IMR-90 (cell line): ENCODE measurements at regions not wholly inside any gene's neighbourhood (a gene's known extent, or its start where the extent isn't known, plus 50 kb on each side); places are given as distances from the start of the nearest gene placed in this dataset.

Source experiments
- ATAC-seq: fragments of 200-7000 bp; cut with Tn5 transposase; 2 replicates; pipeline ENCODE4 v1.9.1; 2020; ENCODE audit warnings: low read depth, mild to moderate bottlenecking, moderate library complexity
- BruUV-seq: library from RNA; stranded (reverse); fragments of 400-500 nt; replicated peaks from 2 replicates; lab custom pipeline; 2021; lab: Mats Ljungman, UMichigan
- CTCF ChIA-PET: fragments of 300-600 bp; formaldehyde crosslinking; extraction: SDS; loops from one replicate; lab custom pipeline; 2021; ENCODE audit warnings: antibody characterized with exemption; lab: Yijun Ruan, JAX
- POLR2A ChIA-PET: fragments of 300-600 bp; sonication (Branson Sonifier 250); formaldehyde crosslinking; loops from one replicate; lab custom pipeline; 2022; ENCODE audit warnings: antibody characterized with exemption; ENCODE audit not compliant: unreplicated experiment; lab: Charles Lee
- DNase-seq: peaks from one replicate; pipeline ENCODE4 v3.0.0; 2013
- H2AFZ ChIP-seq: replicated peaks from 2 replicates; pipeline ENCODE3; 2013; ENCODE audit warnings: low read length, mild to moderate bottlenecking; ENCODE audit not compliant: poor library complexity
- H2AK5ac ChIP-seq: 2 replicates; pipeline ENCODE4 v1.6.1; 2013; ENCODE audit warnings: low read depth, low read length, inconsistent platforms
- H2AK9ac ChIP-seq: replicated peaks from 2 replicates; pipeline ENCODE3; 2013; ENCODE audit warnings: mild to moderate bottlenecking, low read depth, low read length, moderate library complexity; ENCODE audit not compliant: poor library complexity
- H2BK120ac ChIP-seq: 2 replicates; pipeline ENCODE4 v1.6.1; 2013; ENCODE audit warnings: low read depth, low read length, inconsistent platforms
- H2BK15ac ChIP-seq: 3 replicates; pipeline ENCODE4 v1.6.1; 2013; ENCODE audit warnings: low read depth, low read length, inconsistent platforms
- H2BK20ac ChIP-seq: 2 replicates; pipeline ENCODE4 v1.6.1; 2013; ENCODE audit warnings: low read depth, mild to moderate bottlenecking, inconsistent platforms, low read length, moderate library complexity
- H2BK5ac ChIP-seq: 2 replicates; pipeline ENCODE4 v1.6.1; 2013; ENCODE audit warnings: mild to moderate bottlenecking, low read depth, low read length, inconsistent platforms; ENCODE audit not compliant: poor library complexity, severe bottlenecking
- H3K14ac ChIP-seq: replicated peaks from 2 replicates; pipeline ENCODE4 v1.6.1; 2013; ENCODE audit warnings: low read depth, low read length, inconsistent platforms
- H3K18ac ChIP-seq: 2 replicates; pipeline ENCODE4 v1.6.1; 2013; ENCODE audit warnings: low read depth, low read length, control low read depth
- H3K23ac ChIP-seq: 2 replicates; pipeline ENCODE4 v1.6.1; 2013; ENCODE audit warnings: low read depth, low read length, inconsistent platforms
- H3K27ac ChIP-seq: 2 replicates; pipeline ENCODE4 v1.5.1; 2013; ENCODE audit warnings: mild to moderate bottlenecking, control low read depth, low read length; ENCODE audit not compliant: insufficient read depth
- H3K27me3 ChIP-seq: 2 replicates; pipeline ENCODE4 v1.6.1; 2013; ENCODE audit warnings: low read length; ENCODE audit not compliant: control insufficient read depth, insufficient read depth
- H3K36me3 ChIP-seq: 2 replicates; pipeline ENCODE4 v1.6.1; 2013; ENCODE audit warnings: low read length, mixed read lengths; ENCODE audit not compliant: control insufficient read depth, insufficient read depth
- H3K4ac ChIP-seq: 2 replicates; pipeline ENCODE4 v1.6.1; 2013; ENCODE audit warnings: low read depth, low read length, inconsistent platforms
- H3K4me1 ChIP-seq: 2 replicates; pipeline ENCODE4 v1.6.1; 2013; ENCODE audit warnings: low read length, mixed read lengths; ENCODE audit not compliant: control insufficient read depth, insufficient read depth
- H3K4me2 ChIP-seq: 2 replicates; pipeline ENCODE4 v1.6.1; 2013; ENCODE audit warnings: low read depth, mild to moderate bottlenecking, control low read depth, low read length, moderate library complexity
- H3K4me3 ChIP-seq: 2 replicates; pipeline ENCODE4 v1.5.1; 2013; ENCODE audit warnings: low read depth, mild to moderate bottlenecking, control low read depth, low read length, moderate library complexity; ENCODE audit not compliant: insufficient read depth
- H3K56ac ChIP-seq: 2 replicates; pipeline ENCODE4 v1.6.1; 2013; ENCODE audit warnings: low read length, inconsistent platforms; ENCODE audit not compliant: insufficient read depth; ENCODE audit errors: extremely low read depth
- H3K79me1 ChIP-seq, 2 experiments: 2 replicates each; pipeline ENCODE4 v1.6.1; 2013; ENCODE audit warnings: low read length in 2 of 2, inconsistent platforms in 1 of 2, low read depth in 1 of 2
- H3K9ac ChIP-seq: 2 replicates; pipeline ENCODE4 v1.6.1; 2013; ENCODE audit warnings: low read depth, low read length, control low read depth
- H3K9me1 ChIP-seq: 2 replicates; pipeline ENCODE4 v1.6.1; 2013; ENCODE audit warnings: low read length, inconsistent platforms; ENCODE audit not compliant: insufficient read depth
- H3K9me3 ChIP-seq: 2 replicates; pipeline ENCODE4 v1.6.1; 2013; ENCODE audit warnings: low read length; ENCODE audit not compliant: control insufficient read depth, insufficient read depth
- H4K20me1 ChIP-seq: 2 replicates; pipeline ENCODE4 v1.6.1; 2013; ENCODE audit warnings: low read length, inconsistent platforms; ENCODE audit not compliant: insufficient read depth
- H4K5ac ChIP-seq: 2 replicates; pipeline ENCODE4 v1.6.1; 2013; ENCODE audit warnings: mild to moderate bottlenecking, low read depth, low read length, control low read depth
- H4K8ac ChIP-seq, 2 experiments: 2 replicates each; pipeline ENCODE4 v1.6.1; 2013; ENCODE audit warnings: low read depth in 2 of 2, low read length in 2 of 2, control low read depth in 1 of 2, inconsistent platforms in 1 of 2
- H4K91ac ChIP-seq: 2 replicates; pipeline ENCODE4 v1.6.1; 2013; ENCODE audit warnings: low read depth, low read length, inconsistent platforms; ENCODE audit not compliant: insufficient read depth
- BHLHE40 ChIP-seq: fragments of 150-350 bp; IDR thresholded peaks from 2 replicates; pipeline ENCODE4 v1.6.1; 2016; ENCODE audit warnings: mild to moderate bottlenecking, low read depth, low read length
- CEBPB ChIP-seq: IDR thresholded peaks from 2 replicates; pipeline ENCODE4 v1.6.1; 2012; ENCODE audit warnings: low read depth, low read length, improper control_type of control experiment
- CHD1 ChIP-seq: IDR thresholded peaks from 2 replicates; pipeline ENCODE4 v1.6.1; 2012; ENCODE audit warnings: low read depth, low read length, improper control_type of control experiment
- CTCF ChIP-seq: conservative IDR thresholded peaks from 2 replicates; pipeline ENCODE4 v1.5.1; 2012; ENCODE audit warnings: mild to moderate bottlenecking, low read depth, low read length, improper control_type of control experiment
- ELK1 ChIP-seq: fragments of 150-350 bp; IDR thresholded peaks from 2 replicates; pipeline ENCODE4 v1.6.1; 2016; ENCODE audit warnings: low read depth, mild to moderate bottlenecking, low read length, moderate library complexity, borderline replicate concordance
- FOS ChIP-seq: fragments of 150-350 bp; IDR thresholded peaks from 2 replicates; pipeline ENCODE4 v1.6.1; 2016; ENCODE audit warnings: low read depth, low read length
- MAFK ChIP-seq: IDR thresholded peaks from 2 replicates; pipeline ENCODE4 v1.6.1; 2012; ENCODE audit warnings: low read depth, low read length, improper control_type of control experiment
- MAZ ChIP-seq: IDR thresholded peaks from 2 replicates; pipeline ENCODE4 v1.6.1; 2012; ENCODE audit warnings: low read depth, mild to moderate bottlenecking, low read length, improper control_type of control experiment, moderate library complexity, borderline replicate concordance
- MXI1 ChIP-seq: IDR thresholded peaks from 2 replicates; pipeline ENCODE4 v1.6.1; 2012; ENCODE audit warnings: low read depth, mild to moderate bottlenecking, low read length, moderate library complexity, borderline replicate concordance
- NFE2L2 ChIP-seq: fragments of 150-350 bp; IDR thresholded peaks from 2 replicates; pipeline ENCODE4 v1.6.1; 2016; ENCODE audit warnings: low read depth, mild to moderate bottlenecking, low read length
- POLR2A ChIP-seq: IDR thresholded peaks from 2 replicates; pipeline ENCODE4 v1.6.1; 2012; ENCODE audit warnings: mild to moderate bottlenecking, low read depth, low read length
- RAD21 ChIP-seq: IDR thresholded peaks from 2 replicates; pipeline ENCODE4 v1.6.1; 2012; ENCODE audit warnings: low read length, improper control_type of control experiment
- RCOR1 ChIP-seq: IDR thresholded peaks from 2 replicates; pipeline ENCODE4 v1.6.1; 2012; ENCODE audit warnings: mild to moderate bottlenecking, low read length, improper control_type of control experiment; ENCODE audit not compliant: insufficient replicate concordance
- RFX5 ChIP-seq: IDR thresholded peaks from 2 replicates; pipeline ENCODE4 v1.8.0; 2012; ENCODE audit warnings: low read depth, mild to moderate bottlenecking, low read length, moderate library complexity
- SMC3 ChIP-seq: fragments of 150-350 bp; IDR thresholded peaks from 2 replicates; pipeline ENCODE4 v1.6.1; 2016; ENCODE audit warnings: low read depth, mild to moderate bottlenecking, antibody characterized with exemption, low read length, moderate library complexity
- USF2 ChIP-seq: fragments of 150-350 bp; IDR thresholded peaks from 2 replicates; pipeline ENCODE4 v1.6.1; 2017; ENCODE audit warnings: mild to moderate bottlenecking, antibody characterized with exemption, low read length, low read depth
- WGBS, 2 experiments: methylation state at CpG; one replicate each; pipeline versions ENCODE4 v1.1.5 to v1.1.7; 2013; ENCODE audit warnings: missing lambda C conversion rate in 2 of 2; ENCODE audit not compliant: insufficient read length in 1 of 2; ENCODE audit errors: extremely low coverage in 2 of 2; 5-methylcytosine and 5-hydroxymethylcytosine counted together
- dilution Hi-C: fragments of 300-500 bp; cut with HindIII; formaldehyde crosslinking; loops from one replicate; pipeline ENCODE4 v1.14.3; 2018; ENCODE audit warnings: low sequenced_read_pairs; ENCODE audit not compliant: unreplicated experiment
- in situ Hi-C: fragments of 300-500 bp; cut with MboI; formaldehyde crosslinking; loops from 3 replicates; pipeline ENCODE4 v1.14.3; 2019; ENCODE audit warnings: low sequenced_read_pairs, inconsistent platforms, mixed read lengths
- intact Hi-C: fragments of 100-400 bp; cut with micrococcal nuclease; formaldehyde crosslinking; loops from 2 replicates; pipeline ENCODE4 v1.10.0; 2022

GRCh38 chr6:15769511-15770018, 106.7 kb upstream of the DTNBP1 start:
- no peak overlapping the region for H3K27ac ChIP-seq
- no peak overlapping the region for H2BK5ac ChIP-seq
- no peak overlapping the region for H3K23ac ChIP-seq
- H3K79me1 ChIP-seq: no peaks in the 10 kb centered on the region
- H2BK120ac ChIP-seq: no peak overlapping the region
- H2BK20ac ChIP-seq: no peak overlapping the region
- no peak for ATAC-seq
- POLR2A ChIA-PET: no interaction called here
- H3K36me3 ChIP-seq: no peaks in the 10 kb centered on the region
- H3K56ac ChIP-seq: no peak overlapping the region
- intact Hi-C loops: no loop called here
- no peak overlapping the region for H4K91ac ChIP-seq
- no peak overlapping the region for H2AK9ac ChIP-seq
- DNase-seq: no peak
- dilution Hi-C loops: no loop called here
- 0 out of 2 replicates have a peak, but pooled peaks cover 3% of the 10 kb centered on the region for H3K4me1 ChIP-seq
- TF ChIP-seq MXI1: no peak
- TF ChIP-seq NFE2L2: no peak
- TF ChIP-seq CEBPB: no peak
- no peak for TF ChIP-seq CHD1
- no peak for TF ChIP-seq RAD21
- TF ChIP-seq POLR2A: no peak
- no peak for TF ChIP-seq SMC3
- no peak for TF ChIP-seq ELK1
- no peak for TF ChIP-seq USF2
- TF ChIP-seq MAZ: no peak
- no peak for TF ChIP-seq BHLHE40
- no peak for TF ChIP-seq MAFK
- TF ChIP-seq FOS: no peak
- TF ChIP-seq RFX5: no peak
- TF ChIP-seq CTCF: no peak
- no peak for TF ChIP-seq RCOR1
- H3K4me3 ChIP-seq: no peak overlapping the region
- no peak overlapping the region for H3K4me2 ChIP-seq
- H3K14ac ChIP-seq: no peak overlapping the region
- H3K9me1 ChIP-seq: no peaks in the 10 kb centered on the region
- peaks cover 11% of the 10 kb centered on the region for H3K27me3 ChIP-seq
- no peak overlapping the region for H4K8ac ChIP-seq
- BruUV-seq: no TSS peak
- no peak overlapping the region for H2AFZ ChIP-seq
- H4K20me1 ChIP-seq: no peaks in the 10 kb centered on the region
- no peak overlapping the region for H3K9ac ChIP-seq
- in situ Hi-C loops: no loop called here
- H3K4ac ChIP-seq: no peak overlapping the region
- no peak overlapping the region for H4K5ac ChIP-seq
- no peak overlapping the region for H2AK5ac ChIP-seq
- no peaks in the 10 kb centered on the region for H3K9me3 ChIP-seq
- WGBS, 2 experiments: 60% methylated on average over 2 of the region's 5 CpGs; no CpG with 5 or more reads in 1 of the 2 experiments
- CTCF ChIA-PET: no interaction called here
- H3K18ac ChIP-seq: no peak overlapping the region
- no peak overlapping the region for H2BK15ac ChIP-seq
